Trophoblast cell (in vitro differentiated cells and primary cell): ENCODE measurements at regions not wholly inside any gene's neighbourhood (a gene's known extent, or its start where the extent isn't known, plus 50 kb on each side); places are given as distances from the start of the nearest gene placed in this dataset.
A peak's percentile ranks its signal among the peaks of the same experiment; 100 is the strongest.

ENCODE experiments used
- DNase-seq, 2 donors: peaks; one replicate each; pipeline ENCODE4 v3.0.0-alpha.2; 2016
- H2AFZ ChIP-seq: 2 replicates; pipeline ENCODE4 v1.6.1; 2013; ENCODE audit warnings: low read length, moderate library complexity, mild to moderate bottlenecking; ENCODE audit not compliant: insufficient read depth, poor library complexity
- H2AK5ac ChIP-seq: 2 replicates; pipeline ENCODE4 v1.6.1; 2013; ENCODE audit warnings: mild to moderate bottlenecking, low read length
- H2BK120ac ChIP-seq: 2 replicates; pipeline ENCODE4 v1.6.1; 2013; ENCODE audit warnings: low read length, mild to moderate bottlenecking, moderate library complexity; ENCODE audit not compliant: insufficient read depth, poor library complexity
- H2BK12ac ChIP-seq: 2 replicates; pipeline ENCODE4 v1.6.1; 2013; ENCODE audit warnings: mild to moderate bottlenecking, low read length, moderate library complexity
- H2BK5ac ChIP-seq: 2 replicates; pipeline ENCODE4 v1.6.1; 2013; ENCODE audit warnings: low read length, low read depth, moderate library complexity, mild to moderate bottlenecking; ENCODE audit not compliant: poor library complexity
- H3K14ac ChIP-seq: 2 replicates; pipeline ENCODE4 v1.6.1; 2013; ENCODE audit warnings: mild to moderate bottlenecking, low read length
- H3K18ac ChIP-seq: 2 replicates; pipeline ENCODE4 v1.6.1; 2013; ENCODE audit warnings: mild to moderate bottlenecking, low read length
- H3K23ac ChIP-seq: 2 replicates; pipeline ENCODE4 v1.6.1; 2013; ENCODE audit warnings: low read length
- H3K27ac ChIP-seq: 2 replicates; pipeline ENCODE4 v1.5.1; 2013; ENCODE audit warnings: low read depth, mild to moderate bottlenecking, inconsistent platforms, low read length, moderate library complexity
- H3K27me3 ChIP-seq: 2 replicates; pipeline ENCODE4 v1.6.1; 2013; ENCODE audit warnings: inconsistent platforms, mild to moderate bottlenecking, low read length, moderate library complexity; ENCODE audit not compliant: insufficient read depth
- H3K36me3 ChIP-seq, 2 experiments: 1 replicate in 1 of 2; 2 replicates in 1 of 2; pipeline ENCODE4 v1.6.1; 2013; ENCODE audit warnings: low read length in 2 of 2, mild to moderate bottlenecking in 2 of 2, moderate library complexity in 1 of 2; ENCODE audit not compliant: insufficient read depth in 2 of 2, control insufficient read depth in 1 of 2
- H3K4ac ChIP-seq: 2 replicates; pipeline ENCODE4 v1.6.1; 2013; ENCODE audit warnings: low read depth, mild to moderate bottlenecking, low read length, moderate library complexity
- H3K4me1 ChIP-seq, 2 experiments: 1 replicate in 1 of 2; 2 replicates in 1 of 2; pipeline ENCODE4 v1.6.1; 2013; ENCODE audit warnings: low read length in 2 of 2, mild to moderate bottlenecking in 2 of 2, moderate library complexity in 1 of 2; ENCODE audit not compliant: insufficient read depth in 2 of 2, control insufficient read depth in 1 of 2
- H3K4me2 ChIP-seq: 2 replicates; pipeline ENCODE4 v1.6.1; 2013; ENCODE audit warnings: inconsistent platforms, mild to moderate bottlenecking, low read length, moderate library complexity
- H3K4me3 ChIP-seq: 2 replicates; pipeline ENCODE4 v1.5.1; 2013; ENCODE audit warnings: mild to moderate bottlenecking, low read depth, low read length, inconsistent platforms
- H3K79me1 ChIP-seq: one replicate; pipeline ENCODE4 v1.6.1; 2013; ENCODE audit warnings: low read length
- H3K79me2 ChIP-seq: 2 replicates; pipeline ENCODE4 v1.6.1; 2013; ENCODE audit warnings: low read length, mild to moderate bottlenecking; ENCODE audit not compliant: control insufficient read depth, insufficient read depth, poor library complexity
- H3K9ac ChIP-seq: 2 replicates; pipeline ENCODE4 v1.6.1; 2013; ENCODE audit warnings: mild to moderate bottlenecking, low read length
- H3K9me3 ChIP-seq: 2 replicates; pipeline ENCODE4 v1.6.1; 2013; ENCODE audit warnings: low read depth, mild to moderate bottlenecking, control low read depth, inconsistent platforms, low read length; ENCODE audit not compliant: insufficient read depth
- H4K12ac ChIP-seq: 2 replicates; pipeline ENCODE4 v1.6.1; 2013; ENCODE audit warnings: low read depth, mild to moderate bottlenecking, low read length, moderate library complexity
- H4K8ac ChIP-seq: 2 replicates; pipeline ENCODE4 v1.6.1; 2013; ENCODE audit warnings: low read depth, mild to moderate bottlenecking, low read length, moderate library complexity
- H4K91ac ChIP-seq: one replicate; pipeline ENCODE4 v1.6.1; 2013; ENCODE audit warnings: low read depth, mild to moderate bottlenecking, low read length, moderate library complexity
- WGBS: extraction: QIAGEN DNeasy Blood & Tissue Kit; methylation state at CpG from one replicate; pipeline ENCODE4 v1.1.7; 2013; ENCODE audit warnings: missing lambda C conversion rate; ENCODE audit not compliant: insufficient read length, insufficient coverage; ENCODE audit errors: extremely low coverage; 5-methylcytosine and 5-hydroxymethylcytosine counted together

DNA sequence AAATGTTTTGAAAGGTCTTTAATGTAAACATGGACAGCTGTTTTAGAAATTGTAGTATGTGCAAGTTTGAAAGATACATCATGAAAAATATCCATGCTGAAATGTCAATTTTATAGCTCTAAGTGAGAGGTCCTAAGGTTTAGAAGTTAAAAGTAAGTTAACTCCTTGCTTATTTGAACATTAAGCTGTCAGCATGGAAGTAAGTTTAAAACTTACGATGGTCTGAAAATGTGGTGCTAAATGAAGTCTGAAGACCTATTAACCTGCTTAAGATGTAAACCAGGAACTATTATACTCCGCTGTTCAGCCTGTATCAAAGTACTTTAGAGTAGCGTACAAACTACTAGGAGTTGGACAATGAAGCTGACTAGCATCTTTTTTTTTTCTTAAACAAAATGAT, 1082.4 kb downstream of the TMTC2 start:
- Histone ChIP-seq H3K4me3 (no peak overlapping the region), H3K27ac (no peak overlapping the region), H4K91ac (no peak overlapping the region), H3K23ac (no peak overlapping the region), H2BK12ac (no peak overlapping the region), H3K79me2 (no peaks in the 10 kb centered on the region), H2AFZ (no peak overlapping the region), H3K9ac (no peak overlapping the region), H3K4ac (no peak overlapping the region), H4K8ac (no peak overlapping the region), H3K4me2 (no peak overlapping the region), H4K12ac (no peak overlapping the region), H3K9me3 (no peaks in the 10 kb centered on the region), H2BK5ac (no peak overlapping the region), H3K36me3 (no peaks in the 10 kb centered on the region), H2BK120ac (no peak overlapping the region), H3K14ac (no peak overlapping the region), H2AK5ac (no peak overlapping the region), H3K4me1 (no peaks in the 10 kb centered on the region), H3K18ac (no peak overlapping the region), H3K79me1 (no peaks in the 10 kb centered on the region), H3K27me3 (no peaks in the 10 kb centered on the region)
- no CpG with 5 or more reads among the region's 3 CpGs for WGBS
- no peak for DNase-seq

DNA sequence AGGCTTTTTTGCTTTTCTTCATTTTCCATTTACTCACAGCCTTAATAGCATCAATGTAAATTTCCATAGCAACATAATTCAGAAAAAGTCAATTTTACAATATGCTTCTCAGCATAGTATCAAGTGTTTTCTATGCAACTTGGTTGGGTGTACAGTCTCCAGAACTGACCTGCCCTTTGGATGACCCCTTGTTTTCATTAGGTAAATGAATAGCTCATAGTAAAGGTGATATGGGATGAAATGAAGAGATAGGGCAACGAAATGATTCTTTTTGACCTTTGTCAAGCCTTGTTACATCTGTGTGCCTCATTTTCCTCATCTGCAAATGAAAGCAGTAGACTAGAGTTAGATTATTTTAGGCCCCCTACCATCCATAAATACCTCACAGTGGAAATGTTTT, 1081.0 kb downstream of the TMTC2 start:
- Histone ChIP-seq H3K79me2 (no peaks in the 10 kb centered on the region), H3K4me1 (peaks cover 3% of the 10 kb centered on the region in 2 experiments), H3K18ac (no peak overlapping the region), H3K79me1 (peaks cover 2% of the 10 kb centered on the region), H3K27me3 (no peaks in the 10 kb centered on the region), H3K27ac (no peak overlapping the region), H3K23ac (no peak overlapping the region), H3K9me3 (no peaks in the 10 kb centered on the region), H2AFZ (no peak overlapping the region), H2AK5ac (no peak overlapping the region), H3K14ac (no peak overlapping the region), H4K91ac (no peak overlapping the region), H4K8ac (no peak overlapping the region), H3K4ac (no peak overlapping the region), H2BK5ac (no peak overlapping the region), H3K4me2 (no peak overlapping the region), H3K36me3 (no peaks in the 10 kb centered on the region), H3K4me3 (no peak overlapping the region), H2BK12ac (no peak overlapping the region), H2BK120ac (no peak overlapping the region), H3K9ac (no peak overlapping the region), H4K12ac (no peak overlapping the region)
- WGBS, result no CpG with 5 or more reads among the region's 1 CpG
- no peak for DNase-seq

DNA sequence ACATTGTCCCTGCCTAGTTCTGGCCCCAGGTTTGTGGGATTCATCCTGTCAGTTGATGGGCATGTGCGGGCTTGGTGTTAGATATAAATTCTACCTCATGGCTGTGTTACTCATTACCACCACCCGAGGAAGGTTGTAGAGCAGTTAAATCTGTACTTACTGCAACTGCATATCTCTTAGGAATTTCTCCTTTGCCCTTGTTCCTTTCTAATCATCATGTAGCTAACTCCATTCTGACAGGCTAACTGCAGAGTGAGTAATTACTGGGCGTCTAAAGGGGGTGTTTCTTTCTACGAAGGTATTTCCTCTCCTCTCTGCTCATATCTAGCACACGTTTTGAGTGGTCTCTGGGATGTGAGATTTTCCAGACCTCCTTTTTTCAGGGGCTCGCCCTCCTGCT, 1076.7 kb downstream of the TMTC2 start:
- peaks cover 3% of the 10 kb centered on the region in 2 experiments for H3K4me1 ChIP-seq
- peaks cover 2% of the 10 kb centered on the region for H3K79me1 ChIP-seq
- no peak overlapping the region for H3K23ac ChIP-seq
- no peak overlapping the region for H3K4me2 ChIP-seq
- H2AFZ ChIP-seq, result no peak overlapping the region
- H3K4ac ChIP-seq, result no peak overlapping the region
- H4K12ac ChIP-seq, result no peak overlapping the region
- H3K27me3 ChIP-seq, result no peaks in the 10 kb centered on the region
- no peak overlapping the region for H3K18ac ChIP-seq
- no CpG with 5 or more reads among the region's 6 CpGs for WGBS
- H4K91ac ChIP-seq, result no peak overlapping the region
- H2BK120ac ChIP-seq, result no peak overlapping the region
- no peaks in the 10 kb centered on the region for H3K79me2 ChIP-seq
- H2BK12ac ChIP-seq, result no peak overlapping the region
- no peak overlapping the region for H2AK5ac ChIP-seq
- H4K8ac ChIP-seq, result no peak overlapping the region
- H2BK5ac ChIP-seq, result no peak overlapping the region
- no peak overlapping the region for H3K14ac ChIP-seq
- no peaks in the 10 kb centered on the region for H3K9me3 ChIP-seq
- no peak for DNase-seq
- no peaks in the 10 kb centered on the region for H3K36me3 ChIP-seq
- H3K27ac ChIP-seq, result peak overlapping the region; percentile 48
- H3K9ac ChIP-seq, result no peak overlapping the region
- no peak overlapping the region for H3K4me3 ChIP-seq

DNA sequence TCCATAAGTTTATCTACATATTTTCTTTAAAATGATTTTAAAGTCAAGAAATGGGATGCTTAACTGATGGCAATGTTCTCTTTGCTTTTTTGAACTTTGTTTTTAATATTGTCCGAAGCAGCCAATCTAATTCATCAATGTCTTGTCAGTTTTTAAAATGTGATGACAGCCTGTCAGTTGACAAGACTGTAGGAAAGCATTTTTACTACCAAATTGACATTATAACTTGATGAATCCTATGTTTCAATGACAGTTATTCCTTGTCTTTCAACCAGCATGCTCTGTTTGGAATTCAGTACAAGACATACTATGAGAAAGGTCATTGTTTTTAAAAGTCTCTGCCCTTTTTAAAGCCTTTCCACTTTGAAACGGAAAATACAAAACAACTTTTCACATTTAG, 1073.2 kb downstream of the TMTC2 start:
- H3K4me3 ChIP-seq, result no peak overlapping the region
- no peak overlapping the region for H2BK120ac ChIP-seq
- no peak overlapping the region for H3K9ac ChIP-seq
- no peak overlapping the region for H3K18ac ChIP-seq
- H4K91ac ChIP-seq, result no peak overlapping the region
- no peak overlapping the region for H2BK12ac ChIP-seq
- no peak overlapping the region for H2AFZ ChIP-seq
- no peak overlapping the region for H4K8ac ChIP-seq
- H3K4me1 ChIP-seq, result peaks cover 3% of the 10 kb centered on the region in 2 experiments
- DNase-seq, result no peak
- H3K4ac ChIP-seq, result no peak overlapping the region
- H3K79me2 ChIP-seq, result no peaks in the 10 kb centered on the region
- WGBS, result no CpG with 5 or more reads among the region's 2 CpGs
- H3K36me3 ChIP-seq, result no peaks in the 10 kb centered on the region
- H3K27ac ChIP-seq, result no peak overlapping the region
- H3K9me3 ChIP-seq, result no peaks in the 10 kb centered on the region
- H3K23ac ChIP-seq, result no peak overlapping the region
- H2AK5ac ChIP-seq, result no peak overlapping the region
- peaks cover 2% of the 10 kb centered on the region for H3K79me1 ChIP-seq
- no peak overlapping the region for H4K12ac ChIP-seq
- H3K27me3 ChIP-seq, result no peaks in the 10 kb centered on the region
- no peak overlapping the region for H3K14ac ChIP-seq
- H2BK5ac ChIP-seq, result no peak overlapping the region
- no peak overlapping the region for H3K4me2 ChIP-seq
